ENCODE measurements at regions not wholly inside any gene's neighbourhood (a gene's known extent, or its start where the extent isn't known, plus 50 kb on each side); places are given as distances from the start of the nearest gene placed in this dataset.

DNA sequence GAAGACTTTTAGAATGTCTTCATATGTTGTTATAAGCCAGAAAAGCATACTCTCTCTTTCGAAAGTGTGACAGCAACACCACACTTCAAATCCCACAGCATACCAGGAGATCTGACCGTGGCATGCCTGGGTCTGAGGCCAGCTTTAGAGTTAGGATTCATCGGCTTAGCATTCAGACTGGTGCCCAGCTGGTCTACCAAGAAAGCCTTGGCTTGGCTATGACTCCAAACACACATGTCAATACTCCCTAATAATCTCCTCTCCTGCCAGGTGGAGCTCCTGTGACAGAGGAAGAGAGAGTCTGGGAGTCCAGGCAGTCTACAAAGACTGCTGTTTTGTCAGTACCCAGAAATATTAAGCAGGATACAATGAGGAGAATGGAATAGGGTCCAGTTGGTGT lies 77.1 kb upstream of the MAN1A1 start:
- no peak for TF ChIP-seq NFIC (IDR thresholded peaks at IDR 0.05; ENCODE audit: borderline replicate concordance)
- TF ChIP-seq, protein P1, sequence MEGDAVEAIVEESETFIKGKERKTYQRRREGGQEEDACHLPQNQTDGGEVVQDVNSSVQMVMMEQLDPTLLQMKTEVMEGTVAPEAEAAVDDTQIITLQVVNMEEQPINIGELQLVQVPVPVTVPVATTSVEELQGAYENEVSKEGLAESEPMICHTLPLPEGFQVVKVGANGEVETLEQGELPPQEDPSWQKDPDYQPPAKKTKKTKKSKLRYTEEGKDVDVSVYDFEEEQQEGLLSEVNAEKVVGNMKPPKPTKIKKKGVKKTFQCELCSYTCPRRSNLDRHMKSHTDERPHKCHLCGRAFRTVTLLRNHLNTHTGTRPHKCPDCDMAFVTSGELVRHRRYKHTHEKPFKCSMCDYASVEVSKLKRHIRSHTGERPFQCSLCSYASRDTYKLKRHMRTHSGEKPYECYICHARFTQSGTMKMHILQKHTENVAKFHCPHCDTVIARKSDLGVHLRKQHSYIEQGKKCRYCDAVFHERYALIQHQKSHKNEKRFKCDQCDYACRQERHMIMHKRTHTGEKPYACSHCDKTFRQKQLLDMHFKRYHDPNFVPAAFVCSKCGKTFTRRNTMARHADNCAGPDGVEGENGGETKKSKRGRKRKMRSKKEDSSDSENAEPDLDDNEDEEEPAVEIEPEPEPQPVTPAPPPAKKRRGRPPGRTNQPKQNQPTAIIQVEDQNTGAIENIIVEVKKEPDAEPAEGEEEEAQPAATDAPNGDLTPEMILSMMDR (IDR thresholded peaks at IDR 0.05), result no peak
- no peak for TF ChIP-seq EP300 (IDR thresholded peaks at IDR 0.05; ENCODE audit: borderline replicate concordance in 1 of 2, low read depth in 1 of 2, low read length in 1 of 2)
- no peak for TF ChIP-seq JUND (IDR thresholded peaks at IDR 0.05)
- TF ChIP-seq FOXJ3 (CRISPR knock-in tag; IDR thresholded peaks at IDR 0.05), result no peak
